ENCODE measurements at regions not wholly inside any gene's neighbourhood (a gene's known extent, or its start where the extent isn't known, plus 50 kb on each side); places are given as distances from the start of the nearest gene placed in this dataset.

GRCh38 chr6:14335071-14335470 is 217.5 kb downstream of the CD83 start:
- TF ChIP-seq CTCF (IDR thresholded peaks at IDR 0.05), result no peak
- no peak for TF ChIP-seq POLR2A (IDR thresholded peaks at IDR 0.05)
- TF ChIP-seq POLR2AphosphoS5 (IDR thresholded peaks at IDR 0.05), result no peak
